ENCODE measurements at regions not wholly inside any gene's neighbourhood (a gene's known extent, or its start where the extent isn't known, plus 50 kb on each side); places are given as distances from the start of the nearest gene placed in this dataset.

GRCh38 chr7:131066635-131067034 lies 261.0 kb upstream of the MKLN1 start:
- TF ChIP-seq, protein P1, sequence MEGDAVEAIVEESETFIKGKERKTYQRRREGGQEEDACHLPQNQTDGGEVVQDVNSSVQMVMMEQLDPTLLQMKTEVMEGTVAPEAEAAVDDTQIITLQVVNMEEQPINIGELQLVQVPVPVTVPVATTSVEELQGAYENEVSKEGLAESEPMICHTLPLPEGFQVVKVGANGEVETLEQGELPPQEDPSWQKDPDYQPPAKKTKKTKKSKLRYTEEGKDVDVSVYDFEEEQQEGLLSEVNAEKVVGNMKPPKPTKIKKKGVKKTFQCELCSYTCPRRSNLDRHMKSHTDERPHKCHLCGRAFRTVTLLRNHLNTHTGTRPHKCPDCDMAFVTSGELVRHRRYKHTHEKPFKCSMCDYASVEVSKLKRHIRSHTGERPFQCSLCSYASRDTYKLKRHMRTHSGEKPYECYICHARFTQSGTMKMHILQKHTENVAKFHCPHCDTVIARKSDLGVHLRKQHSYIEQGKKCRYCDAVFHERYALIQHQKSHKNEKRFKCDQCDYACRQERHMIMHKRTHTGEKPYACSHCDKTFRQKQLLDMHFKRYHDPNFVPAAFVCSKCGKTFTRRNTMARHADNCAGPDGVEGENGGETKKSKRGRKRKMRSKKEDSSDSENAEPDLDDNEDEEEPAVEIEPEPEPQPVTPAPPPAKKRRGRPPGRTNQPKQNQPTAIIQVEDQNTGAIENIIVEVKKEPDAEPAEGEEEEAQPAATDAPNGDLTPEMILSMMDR (conservative IDR thresholded peaks at IDR 0.05 in 1 of 2, IDR thresholded peaks at IDR 0.05 in 1 of 2; ENCODE audit: low read depth in 1 of 2, low read length in 2 of 2): no peak
- no peak for TF ChIP-seq EZH2 (IDR thresholded peaks at IDR 0.05; ENCODE audit: low read length, missing control alignments)
